ENCODE measurements at regions not wholly inside any gene's neighbourhood (a gene's known extent, or its start where the extent isn't known, plus 50 kb on each side); places are given as distances from the start of the nearest gene placed in this dataset.

DNA sequence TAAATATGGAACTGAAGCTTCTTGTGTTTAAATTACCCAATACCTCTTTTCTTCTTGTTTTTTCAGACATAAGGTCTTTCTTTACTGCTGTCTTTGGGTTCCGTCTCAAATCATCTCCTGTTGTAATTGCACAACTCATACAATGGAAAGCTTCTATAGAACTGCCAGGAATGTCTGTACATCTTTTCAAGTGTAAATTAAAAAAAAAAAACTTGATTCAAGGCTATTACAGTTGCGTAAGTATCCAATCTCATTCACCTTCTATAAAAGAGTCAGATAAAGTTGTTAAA, 243.5 kb downstream of the ICE1 start:
- no peak for TF ChIP-seq POLR2A (IDR thresholded peaks at IDR 0.05)
- TF ChIP-seq CTCF (IDR thresholded peaks at IDR 0.05) = no peak

Data from heart left ventricle (tissue), 13 donors.